ENCODE measurements at regions not wholly inside any gene's neighbourhood (a gene's known extent, or its start where the extent isn't known, plus 50 kb on each side); places are given as distances from the start of the nearest gene placed in this dataset.

- TF ChIP-seq RXRA (IDR thresholded peaks at IDR 0.05) (no peak), REST (IDR thresholded peaks at IDR 0.05) (no peak), CTCF (IDR thresholded peaks at IDR 0.05; ENCODE audit: low read depth, low read length, missing input control) (no peak), RAD21 (IDR thresholded peaks at IDR 0.05) (no peak), SP1 (IDR thresholded peaks at IDR 0.05) (no peak), GABPA (IDR thresholded peaks at IDR 0.05 in 1 of 2, conservative IDR thresholded peaks at IDR 0.05 in 1 of 2) (no peak), JUND (IDR thresholded peaks at IDR 0.05) (no peak), TAF1 (conservative IDR thresholded peaks at IDR 0.05) (no peak), YY1 (IDR thresholded peaks at IDR 0.05) (no peak), HNF4G (IDR thresholded peaks at IDR 0.05) (no peak), EGR1 (IDR thresholded peaks at IDR 0.05; ENCODE audit: low read depth in 2 of 2) (no peak), MAX (IDR thresholded peaks at IDR 0.05) (no peak), ATF3 (IDR thresholded peaks at IDR 0.05) (no peak)
- TF ChIP-seq, protein P1, sequence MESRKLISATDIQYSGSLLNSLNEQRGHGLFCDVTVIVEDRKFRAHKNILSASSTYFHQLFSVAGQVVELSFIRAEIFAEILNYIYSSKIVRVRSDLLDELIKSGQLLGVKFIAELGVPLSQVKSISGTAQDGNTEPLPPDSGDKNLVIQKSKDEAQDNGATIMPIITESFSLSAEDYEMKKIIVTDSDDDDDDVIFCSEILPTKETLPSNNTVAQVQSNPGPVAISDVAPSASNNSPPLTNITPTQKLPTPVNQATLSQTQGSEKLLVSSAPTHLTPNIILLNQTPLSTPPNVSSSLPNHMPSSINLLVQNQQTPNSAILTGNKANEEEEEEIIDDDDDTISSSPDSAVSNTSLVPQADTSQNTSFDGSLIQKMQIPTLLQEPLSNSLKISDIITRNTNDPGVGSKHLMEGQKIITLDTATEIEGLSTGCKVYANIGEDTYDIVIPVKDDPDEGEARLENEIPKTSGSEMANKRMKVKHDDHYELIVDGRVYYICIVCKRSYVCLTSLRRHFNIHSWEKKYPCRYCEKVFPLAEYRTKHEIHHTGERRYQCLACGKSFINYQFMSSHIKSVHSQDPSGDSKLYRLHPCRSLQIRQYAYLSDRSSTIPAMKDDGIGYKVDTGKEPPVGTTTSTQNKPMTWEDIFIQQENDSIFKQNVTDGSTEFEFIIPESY (IDR thresholded peaks at IDR 0.05) = no peak
Measured at GRCh38 chr15:100777821-100778220, 101.8 kb upstream of the ALDH1A3 start.

Data from liver (tissue), 3 donors.